Kidney epithelial cell (primary cell): ENCODE measurements at regions not wholly inside any gene's neighbourhood (a gene's known extent, or its start where the extent isn't known, plus 50 kb on each side); places are given as distances from the start of the nearest gene placed in this dataset.

Experiments
- DNase-seq: peaks from one replicate; pipeline ENCODE4 v3.0.0-alpha.2; 2010; ENCODE audit warnings: low read depth
- H3K27me3 ChIP-seq: 2 replicates; pipeline ENCODE4 v1.6.0; 2011; ENCODE audit warnings: low read length; ENCODE audit not compliant: control insufficient read depth, insufficient read depth
- H3K36me3 ChIP-seq: 2 replicates; pipeline ENCODE4 v1.5.1; 2011; ENCODE audit warnings: low read length; ENCODE audit not compliant: control insufficient read depth, insufficient read depth
- H3K4me3 ChIP-seq: 2 replicates; pipeline ENCODE4 v1.5.1; 2011; ENCODE audit warnings: low read depth, mild to moderate bottlenecking, control low read depth, low read length
- TF ChIP-seq, protein P1 (sequence below): IDR thresholded peaks from 2 replicates; pipeline ENCODE4 v1.5.1; 2011; ENCODE audit warnings: mild to moderate bottlenecking, moderate library complexity, low read length, control low read depth, inconsistent platforms; ENCODE audit not compliant: insufficient read depth, poor library complexity, severe bottlenecking

- TF ChIP-seq, protein P1, sequence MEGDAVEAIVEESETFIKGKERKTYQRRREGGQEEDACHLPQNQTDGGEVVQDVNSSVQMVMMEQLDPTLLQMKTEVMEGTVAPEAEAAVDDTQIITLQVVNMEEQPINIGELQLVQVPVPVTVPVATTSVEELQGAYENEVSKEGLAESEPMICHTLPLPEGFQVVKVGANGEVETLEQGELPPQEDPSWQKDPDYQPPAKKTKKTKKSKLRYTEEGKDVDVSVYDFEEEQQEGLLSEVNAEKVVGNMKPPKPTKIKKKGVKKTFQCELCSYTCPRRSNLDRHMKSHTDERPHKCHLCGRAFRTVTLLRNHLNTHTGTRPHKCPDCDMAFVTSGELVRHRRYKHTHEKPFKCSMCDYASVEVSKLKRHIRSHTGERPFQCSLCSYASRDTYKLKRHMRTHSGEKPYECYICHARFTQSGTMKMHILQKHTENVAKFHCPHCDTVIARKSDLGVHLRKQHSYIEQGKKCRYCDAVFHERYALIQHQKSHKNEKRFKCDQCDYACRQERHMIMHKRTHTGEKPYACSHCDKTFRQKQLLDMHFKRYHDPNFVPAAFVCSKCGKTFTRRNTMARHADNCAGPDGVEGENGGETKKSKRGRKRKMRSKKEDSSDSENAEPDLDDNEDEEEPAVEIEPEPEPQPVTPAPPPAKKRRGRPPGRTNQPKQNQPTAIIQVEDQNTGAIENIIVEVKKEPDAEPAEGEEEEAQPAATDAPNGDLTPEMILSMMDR: no peak
- DNase-seq: no peak
Observed at GRCh38 chr1:229989591-229990248, 77.3 kb upstream of the GALNT2 start.

DNA sequence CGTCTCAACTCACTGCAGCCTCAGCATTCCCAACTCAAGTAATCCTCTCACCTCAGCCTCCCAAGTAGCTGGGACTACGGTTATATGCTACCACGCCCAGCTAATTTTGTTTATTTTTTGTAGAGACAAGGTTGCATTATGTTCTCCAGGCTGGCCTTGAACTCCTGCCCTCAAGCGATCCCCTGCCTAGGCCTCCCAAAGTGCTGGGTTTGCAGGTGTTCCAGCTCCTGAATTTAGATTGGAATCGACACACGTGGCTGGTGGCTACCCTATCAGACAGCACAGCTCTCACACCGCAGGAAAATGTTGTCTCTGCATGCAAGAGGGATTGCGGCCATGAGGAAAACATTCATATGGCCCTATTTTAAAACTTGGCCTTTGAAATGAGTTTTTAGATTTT lies 76.7 kb upstream of the GALNT2 start:
- no peak overlapping the region for H3K4me3 ChIP-seq
- no peak for DNase-seq
- no peaks in the 10 kb centered on the region for H3K36me3 ChIP-seq
- no peaks in the 10 kb centered on the region for H3K27me3 ChIP-seq
- TF ChIP-seq, protein P1: no peak

More at GRCh38 chr1:229989591-229990248, 77.3 kb upstream of the GALNT2 start:
- Histone ChIP-seq H3K36me3 (no peaks in the 10 kb centered on the region), H3K27me3 (no peaks in the 10 kb centered on the region), H3K4me3 (no peak overlapping the region)

GRCh38 chr1:229991104-229991513 lies 75.9 kb upstream of the GALNT2 start:
- Histone ChIP-seq H3K4me3 (no peak overlapping the region), H3K27me3 (no peaks in the 10 kb centered on the region), H3K36me3 (no peaks in the 10 kb centered on the region)
- no peak for DNase-seq
- TF ChIP-seq, protein P1: no peak

DNA sequence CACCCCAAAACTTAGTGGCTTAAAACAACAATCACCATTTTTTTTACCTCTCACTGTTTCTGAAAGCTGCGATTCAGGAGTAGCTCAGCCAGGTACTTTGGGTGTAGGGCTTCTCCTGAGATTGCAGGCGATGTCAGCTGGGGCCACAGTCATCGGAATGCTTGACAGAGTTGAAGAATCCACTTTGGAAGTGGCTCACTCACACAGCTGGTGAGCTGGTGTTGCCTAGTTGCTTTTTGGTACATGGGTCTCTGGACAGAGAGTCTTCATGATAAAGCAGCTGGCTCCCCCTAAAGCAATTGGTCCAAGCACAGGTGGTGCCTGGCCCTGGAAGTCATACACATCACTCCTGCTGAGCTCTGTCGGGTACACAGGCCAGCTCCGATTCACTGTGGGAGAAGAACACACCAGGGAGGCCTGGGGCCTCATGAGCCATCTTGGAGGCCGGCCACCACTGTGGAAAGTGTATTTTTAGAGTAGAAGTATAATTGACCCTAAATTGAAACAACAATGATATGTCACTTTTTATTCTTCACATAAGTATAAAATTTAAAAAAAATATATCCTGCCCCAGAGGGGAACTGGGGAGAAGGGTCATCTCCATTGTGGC lies 75.2 kb upstream of the GALNT2 start:
- H3K4me3 ChIP-seq: no peak overlapping the region
- TF ChIP-seq, protein P1: no peak
- no peaks in the 10 kb centered on the region for H3K36me3 ChIP-seq
- no peaks in the 10 kb centered on the region for H3K27me3 ChIP-seq
- no peak for DNase-seq

GRCh38 chr1:229993060-229993459 lies 74.0 kb upstream of the GALNT2 start:
- TF ChIP-seq, protein P1: no peak
- DNase-seq: no peak
- H3K36me3 ChIP-seq: no peaks in the 10 kb centered on the region
- H3K27me3 ChIP-seq: no peaks in the 10 kb centered on the region
- no peak overlapping the region for H3K4me3 ChIP-seq

- Histone ChIP-seq H3K27me3 (no peaks in the 10 kb centered on the region), H3K4me3 (no peak overlapping the region), H3K36me3 (no peaks in the 10 kb centered on the region)
- TF ChIP-seq, protein P1: no peak
- DNase-seq: no peak
Observed at GRCh38 chr1:229993894-229994293, 73.1 kb upstream of the GALNT2 start.
